ENCODE measurements at regions not wholly inside any gene's neighbourhood (a gene's known extent, or its start where the extent isn't known, plus 50 kb on each side); places are given as distances from the start of the nearest gene placed in this dataset.

DNA sequence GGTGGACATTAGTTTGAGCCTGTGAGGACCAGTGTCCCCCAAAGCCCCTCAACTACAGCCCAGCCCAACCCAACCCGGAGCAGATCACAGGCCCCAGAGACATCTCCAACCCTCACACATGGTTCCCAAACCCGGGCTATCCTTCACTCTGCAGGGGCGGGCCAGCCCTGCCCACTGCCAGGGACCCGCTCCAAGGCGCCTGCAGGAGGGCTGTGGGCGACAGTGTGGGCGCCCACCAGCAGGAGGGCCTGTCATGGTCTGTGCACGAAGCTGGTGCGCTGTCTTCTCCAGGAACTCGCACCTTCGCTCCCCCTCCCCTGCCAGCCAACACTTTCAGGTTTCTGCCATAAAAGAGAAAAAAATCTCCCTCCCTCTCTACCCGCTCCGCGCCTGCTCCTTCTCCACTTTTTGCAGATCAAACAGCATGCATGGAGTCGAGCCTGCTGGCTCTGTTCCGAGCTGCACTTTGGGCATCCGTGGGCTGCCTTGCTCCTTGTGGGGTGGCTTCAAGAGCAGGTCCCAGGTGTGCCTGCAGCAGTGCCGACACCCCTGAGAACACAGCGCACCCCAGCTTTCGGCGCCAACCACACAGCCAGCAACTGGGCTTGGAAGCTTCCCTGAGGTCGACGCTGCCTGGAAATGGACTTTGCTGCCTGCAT is 133.7 kb upstream of the PPP1R26 start:
- TF ChIP-seq CTCF (IDR thresholded peaks at IDR 0.05; ENCODE audit: borderline replicate concordance, insufficient read depth, low read depth, low read length): no peak
- no peak overlapping the region for H3K4me3 ChIP-seq (ENCODE audit: low read depth, low read length)

GRCh38 chr9:135346438-135347050 is 133.0 kb upstream of the PPP1R26 start:
- no peak overlapping the region for H3K4me3 ChIP-seq (ENCODE audit: low read depth, low read length)
- no peak for TF ChIP-seq CTCF (IDR thresholded peaks at IDR 0.05; ENCODE audit: borderline replicate concordance, insufficient read depth, low read depth, low read length)

DNA sequence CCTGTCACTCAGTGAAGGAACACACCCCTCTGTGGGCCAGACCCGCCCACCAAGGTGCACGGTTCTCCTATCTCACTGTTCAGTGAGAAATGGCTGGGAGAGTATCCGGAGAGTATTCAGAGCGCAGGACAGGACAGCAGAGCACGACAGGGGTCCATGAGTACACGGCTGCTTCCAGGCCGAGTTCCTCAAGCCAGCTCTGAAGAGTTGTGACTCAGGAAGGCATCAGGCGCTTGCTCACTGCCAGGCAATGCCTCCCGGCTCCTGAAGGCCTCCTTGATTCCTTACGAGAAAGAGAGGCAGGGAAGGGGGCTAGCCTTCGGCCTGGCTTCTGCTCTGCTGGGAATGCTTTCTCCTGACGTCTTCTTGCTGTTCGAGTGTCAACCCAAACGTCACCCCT is 132.1 kb upstream of the PPP1R26 start:
- TF ChIP-seq CTCF (IDR thresholded peaks at IDR 0.05; ENCODE audit: borderline replicate concordance, insufficient read depth, low read depth, low read length): no peak
- H3K4me3 ChIP-seq (ENCODE audit: low read depth, low read length): no peak overlapping the region

DNA sequence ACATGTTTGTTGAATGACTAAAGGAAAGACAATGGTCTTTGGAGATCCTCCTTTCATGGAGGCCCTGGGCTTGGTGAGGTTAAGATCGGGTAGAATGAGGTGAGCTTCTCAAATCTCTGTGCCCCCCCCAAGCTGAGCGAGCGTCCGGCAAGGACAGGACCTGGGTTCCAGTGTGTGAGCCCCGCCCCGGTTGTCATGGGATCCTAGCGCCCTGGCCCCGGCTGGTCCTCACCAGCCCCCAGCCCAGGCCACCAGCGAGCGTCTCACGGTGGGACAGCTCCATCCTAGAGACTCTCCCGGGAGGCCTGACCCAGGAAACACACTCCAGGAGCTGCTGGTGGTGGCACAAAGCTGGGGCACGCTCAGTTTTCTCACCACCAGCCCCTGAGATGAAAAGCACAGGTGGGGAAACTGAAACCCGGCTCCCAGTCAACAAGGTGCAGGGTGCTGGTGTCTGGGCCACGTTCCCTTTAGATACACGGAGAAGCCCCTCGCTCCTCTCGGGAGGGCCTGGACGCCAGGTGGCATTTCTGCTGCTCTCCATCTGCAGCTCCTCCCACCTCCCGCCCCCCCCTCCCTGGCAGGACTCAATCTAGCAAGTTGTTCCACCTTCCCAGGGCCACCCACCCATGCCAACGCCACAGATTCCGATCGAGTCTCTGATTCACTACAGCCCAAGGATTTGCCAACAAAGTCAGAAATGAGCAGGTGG is 131.3 kb upstream of the PPP1R26 start:
- TF ChIP-seq CTCF (IDR thresholded peaks at IDR 0.05; ENCODE audit: borderline replicate concordance, insufficient read depth, low read depth, low read length): no peak
- H3K4me3 ChIP-seq (ENCODE audit: low read depth, low read length): no peak overlapping the region

- no peak overlapping the region for H3K4me3 ChIP-seq (ENCODE audit: low read depth, low read length)
- TF ChIP-seq CTCF (IDR thresholded peaks at IDR 0.05; ENCODE audit: borderline replicate concordance, insufficient read depth, low read depth, low read length): no peak
Observed at GRCh38 chr9:135348788-135349150, 130.8 kb upstream of the PPP1R26 start.

DNA sequence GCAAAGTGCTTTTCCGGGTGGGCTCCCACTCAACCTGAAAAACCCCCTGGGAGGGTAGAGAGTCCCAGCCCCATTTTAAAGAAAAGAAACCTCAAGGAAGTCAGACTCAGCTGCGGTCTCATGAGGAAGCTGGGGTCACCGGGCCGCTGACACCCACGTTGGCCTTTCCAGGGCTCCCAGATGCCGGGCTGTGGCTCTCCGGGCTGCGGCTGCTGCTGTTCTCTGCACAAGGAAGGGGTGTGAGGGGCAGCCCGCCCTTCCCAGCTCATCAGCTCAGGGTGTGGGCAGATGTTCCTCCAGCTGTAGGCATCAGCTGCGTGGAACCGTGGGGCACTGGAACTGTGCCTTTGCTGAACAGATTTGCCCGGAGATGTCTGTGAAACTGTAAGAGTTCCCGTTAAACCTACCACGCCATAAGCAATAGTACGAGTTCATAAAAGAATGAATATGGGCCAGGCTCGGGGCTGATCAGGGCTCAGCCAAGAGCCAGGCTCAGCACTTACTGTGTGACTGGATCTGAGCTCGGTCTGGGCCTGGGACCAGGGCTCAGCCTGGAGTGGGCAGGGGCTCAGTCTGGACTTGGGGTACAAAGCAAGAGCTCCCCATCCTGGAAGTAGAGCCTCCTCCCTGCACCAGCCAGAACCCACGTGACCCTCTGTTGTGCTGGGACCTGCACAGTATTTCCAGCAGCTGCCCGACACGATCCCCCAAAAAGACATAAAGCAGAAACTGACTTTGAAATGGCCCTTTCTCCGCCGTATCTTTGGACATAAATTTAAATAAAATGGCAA is 130.2 kb upstream of the PPP1R26 start:
- H3K4me3 ChIP-seq (ENCODE audit: low read depth, low read length): no peak overlapping the region
- no peak for TF ChIP-seq CTCF (IDR thresholded peaks at IDR 0.05; ENCODE audit: borderline replicate concordance, insufficient read depth, low read depth, low read length)

Measured in GM12875 (cell line).